Activated B cell treated with CpG ODN at 0.5 μM for 24 hours (primary cell): ENCODE measurements at regions not wholly inside any gene's neighbourhood (a gene's known extent, or its start where the extent isn't known, plus 50 kb on each side); places are given as distances from the start of the nearest gene placed in this dataset.

Source experiments
- ATAC-seq: fragments of 200-7000 bp; cut with Tn5 transposase; one replicate; pipeline ENCODE4 v1.10.0; 2021; ENCODE audit warnings: low read depth, mild to moderate bottlenecking, moderate library complexity
- CTCF ChIA-PET: fragments of 350-600 bp; sonication (Branson Sonifier 250); formaldehyde crosslinking; loops from one replicate; lab custom pipeline; 2021; ENCODE audit warnings: antibody characterized with exemption; lab: Charles Lee
- POLR2A ChIA-PET: fragments of 350-600 bp; sonication (Branson Sonifier 250); formaldehyde crosslinking; loops from one replicate; lab custom pipeline; 2021; ENCODE audit warnings: antibody characterized with exemption; lab: Charles Lee
- DNase-seq: peaks from one replicate; pipeline ENCODE4 v3.0.0; 2022
- H3K27ac Mint-ChIP-seq: one replicate; pipeline ENCODE4 v1.8.0; 2020; ENCODE audit warnings: mixed read lengths
- H3K27me3 Mint-ChIP-seq: one replicate; pipeline ENCODE4 v1.8.0; 2021; ENCODE audit warnings: mixed read lengths
- H3K36me3 Mint-ChIP-seq: one replicate; pipeline ENCODE4 v1.8.0; 2021; ENCODE audit warnings: low read depth, mixed read lengths
- H3K4me1 Mint-ChIP-seq: one replicate; pipeline ENCODE4 v1.8.0; 2021; ENCODE audit warnings: mixed read lengths
- H3K4me3 Mint-ChIP-seq: one replicate; pipeline ENCODE4 v1.8.0; 2020; ENCODE audit warnings: mild to moderate bottlenecking, mixed read lengths
- H3K9me3 Mint-ChIP-seq: one replicate; pipeline ENCODE4 v1.8.0; 2020; ENCODE audit warnings: mixed read lengths
- intact Hi-C: fragments of 100-400 bp; cut with micrococcal nuclease; formaldehyde crosslinking; loops from one replicate; pipeline ENCODE4 v1.15.1; 2024
- TF ChIP-seq, protein P1 (sequence below): fragments of 200-600 bp; IDR thresholded peaks from one replicate; pipeline ENCODE4 v1.8.0; 2022; ENCODE audit warnings: antibody characterized with exemption, mild to moderate bottlenecking

DNA sequence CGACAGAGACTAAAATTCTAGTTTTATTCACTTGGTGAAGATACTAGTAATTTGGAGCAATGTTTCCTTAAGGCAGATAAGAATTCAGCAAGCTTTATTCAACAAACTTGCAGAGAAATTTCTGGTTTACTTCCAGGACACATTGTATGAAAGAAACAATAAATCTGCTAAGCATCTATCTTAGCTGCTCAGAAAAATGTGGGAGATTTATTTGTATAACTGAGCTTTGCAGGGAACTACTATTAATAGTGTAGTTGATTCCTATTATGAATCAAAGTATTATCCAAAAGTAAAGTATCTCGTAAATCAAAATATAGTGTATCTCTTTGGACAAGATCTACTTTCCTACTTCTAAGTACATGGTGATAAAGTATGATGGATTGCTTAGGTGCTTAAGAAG lies 239.4 kb upstream of the TMTC1 start:
- POLR2A ChIA-PET = no interaction called here
- intact Hi-C loops = no loop called here

DNA sequence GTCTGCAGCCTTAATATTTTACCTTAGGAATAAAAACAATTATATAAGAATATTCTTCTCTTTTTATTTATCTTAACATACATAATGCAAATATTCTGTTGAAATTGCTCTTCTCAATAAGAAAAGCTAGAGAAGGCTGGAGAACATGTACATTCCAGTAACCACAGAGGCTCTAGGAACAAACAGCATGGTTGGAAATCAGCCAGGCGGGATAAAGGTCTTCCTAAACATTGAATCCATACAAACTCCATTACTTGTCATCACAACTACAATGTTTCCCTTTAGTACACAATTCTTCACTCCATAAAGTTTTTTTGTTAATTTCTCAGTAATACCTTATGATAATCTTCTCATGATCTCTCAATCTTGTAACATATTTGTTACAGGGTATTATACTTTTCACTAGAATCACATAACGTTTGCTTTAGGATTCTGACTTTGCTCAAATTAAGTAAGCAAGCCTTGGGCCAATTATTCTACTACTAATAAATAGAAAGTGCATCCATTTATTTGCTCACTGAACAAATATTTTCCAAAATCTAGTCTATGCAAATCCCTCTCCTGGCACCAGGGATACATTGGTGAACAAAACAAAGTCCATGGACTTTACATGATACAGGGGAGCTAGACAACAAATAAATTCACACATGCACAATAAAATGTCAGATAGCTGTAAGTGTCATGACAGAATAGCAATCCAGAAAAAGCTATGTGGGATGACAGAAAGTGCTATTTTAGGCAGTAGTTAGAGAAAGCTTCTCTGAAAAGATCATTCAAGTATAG lies 237.5 kb upstream of the TMTC1 start:
- DNase-seq (no peak), ATAC-seq (no peak)
- intact Hi-C loops = no loop called here
- Mint-ChIP-seq H3K4me3 (no peak overlapping the region), H3K36me3 (no peaks in the 10 kb centered on the region), H3K27me3 (no peaks in the 10 kb centered on the region), H3K27ac (no peak overlapping the region), H3K9me3 (peaks cover 3% of the 10 kb centered on the region), H3K4me1 (no peaks in the 10 kb centered on the region)
- POLR2A ChIA-PET = no interaction called here
- TF ChIP-seq, protein P1, sequence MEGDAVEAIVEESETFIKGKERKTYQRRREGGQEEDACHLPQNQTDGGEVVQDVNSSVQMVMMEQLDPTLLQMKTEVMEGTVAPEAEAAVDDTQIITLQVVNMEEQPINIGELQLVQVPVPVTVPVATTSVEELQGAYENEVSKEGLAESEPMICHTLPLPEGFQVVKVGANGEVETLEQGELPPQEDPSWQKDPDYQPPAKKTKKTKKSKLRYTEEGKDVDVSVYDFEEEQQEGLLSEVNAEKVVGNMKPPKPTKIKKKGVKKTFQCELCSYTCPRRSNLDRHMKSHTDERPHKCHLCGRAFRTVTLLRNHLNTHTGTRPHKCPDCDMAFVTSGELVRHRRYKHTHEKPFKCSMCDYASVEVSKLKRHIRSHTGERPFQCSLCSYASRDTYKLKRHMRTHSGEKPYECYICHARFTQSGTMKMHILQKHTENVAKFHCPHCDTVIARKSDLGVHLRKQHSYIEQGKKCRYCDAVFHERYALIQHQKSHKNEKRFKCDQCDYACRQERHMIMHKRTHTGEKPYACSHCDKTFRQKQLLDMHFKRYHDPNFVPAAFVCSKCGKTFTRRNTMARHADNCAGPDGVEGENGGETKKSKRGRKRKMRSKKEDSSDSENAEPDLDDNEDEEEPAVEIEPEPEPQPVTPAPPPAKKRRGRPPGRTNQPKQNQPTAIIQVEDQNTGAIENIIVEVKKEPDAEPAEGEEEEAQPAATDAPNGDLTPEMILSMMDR = no peak
- CTCF ChIA-PET = no interaction called here

More for the DNA sequence above, 239.4 kb upstream of the TMTC1 start:
- ATAC-seq = no peak
- no peak for DNase-seq
- TF ChIP-seq, protein P1 = no peak
- Mint-ChIP-seq H3K36me3 (no peaks in the 10 kb centered on the region), H3K9me3 (peaks cover 1% of the 10 kb centered on the region), H3K4me3 (no peak overlapping the region), H3K27me3 (no peaks in the 10 kb centered on the region), H3K27ac (no peak overlapping the region), H3K4me1 (no peaks in the 10 kb centered on the region)
- CTCF ChIA-PET = no interaction called here

DNA sequence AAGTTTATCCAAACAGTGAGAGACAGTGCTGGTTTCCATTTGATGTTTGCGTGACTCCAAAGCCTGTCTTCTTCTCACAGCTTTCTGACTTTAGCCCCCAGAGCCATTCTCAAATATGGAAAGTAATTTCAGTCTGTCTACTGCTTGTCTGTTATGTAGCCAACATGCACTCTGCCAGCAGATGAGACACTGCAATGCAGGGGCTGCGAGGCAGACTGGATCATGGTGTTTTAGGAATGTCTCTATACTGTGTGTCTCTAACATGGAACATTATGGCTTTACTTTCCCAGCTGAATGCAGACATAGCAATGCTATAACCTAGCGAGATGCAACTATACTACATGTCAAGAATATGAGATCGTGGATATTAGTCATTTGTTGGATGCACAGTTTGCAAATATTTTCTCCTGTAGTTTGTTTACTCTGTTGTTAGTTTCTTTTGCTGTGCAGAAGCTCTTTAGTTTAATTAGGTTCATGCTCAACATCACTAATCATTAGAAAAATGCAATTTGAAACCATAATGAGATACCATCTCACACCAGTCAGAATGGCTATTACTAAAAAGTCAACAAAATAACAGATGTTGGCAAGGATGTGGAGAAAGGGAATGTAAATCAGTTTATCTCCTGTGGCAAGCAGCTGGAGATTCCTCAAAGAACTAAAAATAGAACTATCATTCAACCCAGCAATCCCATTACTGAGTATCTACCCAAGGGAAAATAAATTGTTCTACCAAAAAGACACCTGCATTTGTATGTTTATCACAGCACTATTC lies 235.8 kb upstream of the TMTC1 start:
- ATAC-seq = no peak
- Mint-ChIP-seq H3K4me1 (no peaks in the 10 kb centered on the region), H3K9me3 (peaks cover 3% of the 10 kb centered on the region), H3K36me3 (no peaks in the 10 kb centered on the region), H3K27me3 (no peaks in the 10 kb centered on the region), H3K4me3 (no peak overlapping the region), H3K27ac (no peak overlapping the region)
- intact Hi-C loops = no loop called here
- ChIA-PET CTCF (no interaction called here), POLR2A (no interaction called here)
- TF ChIP-seq, protein P1 = no peak
- no peak for DNase-seq

DNA sequence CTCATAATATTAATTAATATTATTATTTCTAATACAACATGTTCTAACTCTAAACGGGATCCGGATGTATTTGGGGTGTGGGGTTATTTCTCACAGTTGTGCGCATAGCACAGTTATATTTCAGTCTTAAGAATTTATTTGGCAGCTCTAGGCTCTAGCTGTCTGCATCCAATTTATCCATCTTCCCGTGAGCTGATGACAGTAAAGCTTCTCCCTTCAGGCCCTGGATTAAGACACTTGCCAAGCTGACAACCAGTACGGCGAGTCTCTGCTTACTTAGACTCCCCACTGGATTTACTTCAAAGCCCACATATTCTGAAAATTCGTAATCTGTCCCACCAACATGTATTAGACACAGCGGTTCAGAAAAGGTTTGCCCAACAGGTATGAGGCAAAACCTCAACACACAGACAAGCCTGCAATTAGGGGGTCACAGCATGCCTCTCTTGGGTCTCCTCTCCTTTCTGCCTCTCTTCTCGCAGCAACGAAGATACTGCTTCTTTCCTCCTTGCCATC lies 232.9 kb upstream of the TMTC1 start:
- intact Hi-C loops = no loop called here
- no peaks in the 10 kb centered on the region for H3K27me3 Mint-ChIP-seq
- ChIA-PET CTCF (no interaction called here), POLR2A (no interaction called here)
- H3K9me3 Mint-ChIP-seq = peaks cover 1% of the 10 kb centered on the region
- H3K4me3 Mint-ChIP-seq = no peak overlapping the region
- ATAC-seq = no peak
- H3K4me1 Mint-ChIP-seq = no peaks in the 10 kb centered on the region
- no peak overlapping the region for H3K27ac Mint-ChIP-seq
- TF ChIP-seq, protein P1 = no peak
- DNase-seq = no peak
- no peaks in the 10 kb centered on the region for H3K36me3 Mint-ChIP-seq

DNA sequence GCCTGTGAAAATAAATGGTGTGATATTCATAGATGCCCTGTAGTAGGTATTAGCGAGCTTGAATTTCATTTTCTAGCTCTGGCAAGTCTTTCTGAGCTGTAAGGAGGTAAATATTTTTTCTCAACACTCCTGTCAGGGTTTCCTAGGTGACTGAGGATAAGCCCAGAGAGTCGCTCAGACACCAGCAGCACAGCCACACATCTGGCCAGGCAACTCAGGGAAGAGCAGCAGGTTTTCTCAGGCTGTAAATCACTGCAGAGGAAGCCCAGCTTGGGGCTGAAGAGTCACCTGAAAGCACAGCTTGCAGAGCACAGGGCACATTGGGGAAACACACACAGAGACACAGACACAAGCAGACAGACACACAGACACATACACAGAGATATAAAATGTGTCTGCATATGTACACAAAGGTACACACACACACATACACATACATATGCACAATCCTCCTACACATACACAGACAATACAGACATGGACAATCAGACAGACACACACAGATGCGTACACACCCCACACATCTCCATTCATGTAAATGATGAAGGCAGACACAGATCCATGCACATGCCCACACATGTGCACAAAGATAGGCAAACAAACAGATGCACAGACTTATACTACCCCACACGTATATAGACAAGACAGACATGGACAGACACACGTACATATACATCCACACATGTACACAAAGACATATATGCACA lies 232.0 kb upstream of the TMTC1 start:
- H3K27me3 Mint-ChIP-seq = no peaks in the 10 kb centered on the region
- no peak overlapping the region for H3K4me3 Mint-ChIP-seq
- TF ChIP-seq, protein P1 = no peak
- no peak for ATAC-seq
- H3K9me3 Mint-ChIP-seq = peaks cover 1% of the 10 kb centered on the region
- no peaks in the 10 kb centered on the region for H3K36me3 Mint-ChIP-seq
- no peak for DNase-seq
- no peaks in the 10 kb centered on the region for H3K4me1 Mint-ChIP-seq
- intact Hi-C loops = no loop called here
- ChIA-PET POLR2A (no interaction called here), CTCF (no interaction called here)
- no peak overlapping the region for H3K27ac Mint-ChIP-seq
